ENCODE measurements at regions not wholly inside any gene's neighbourhood (a gene's known extent, or its start where the extent isn't known, plus 50 kb on each side); places are given as distances from the start of the nearest gene placed in this dataset.

DNA sequence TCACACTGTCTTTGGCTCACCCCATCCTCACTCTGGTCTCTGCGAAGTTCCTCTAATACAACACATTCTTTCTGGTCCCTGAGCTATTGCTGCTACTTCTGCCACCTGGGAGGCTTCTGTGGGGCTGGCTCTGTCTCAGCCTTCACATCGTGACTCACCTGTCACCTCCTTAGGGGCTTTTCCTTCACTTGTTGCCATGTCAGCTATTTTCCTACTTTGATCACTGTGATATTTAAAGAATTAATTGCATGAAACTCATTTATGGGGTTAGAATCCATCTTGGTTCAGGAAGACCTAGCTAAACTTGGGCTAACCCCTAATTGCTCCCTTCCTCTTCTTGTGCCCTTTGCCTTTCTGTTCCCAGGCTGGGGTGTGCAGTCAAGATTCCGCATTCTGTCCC is 346.9 kb downstream of the WDR72 start:
- no peak for TF ChIP-seq CTCF (IDR thresholded peaks at IDR 0.05; ENCODE audit: borderline replicate concordance, extremely low read depth, low read length, poor library complexity, severe bottlenecking)
- TF ChIP-seq EZH2 (IDR thresholded peaks at IDR 0.05; ENCODE audit: borderline replicate concordance, low read depth, low read length, severe bottlenecking) = no peak
